ENCODE measurements at regions not wholly inside any gene's neighbourhood (a gene's known extent, or its start where the extent isn't known, plus 50 kb on each side); places are given as distances from the start of the nearest gene placed in this dataset.

GRCh38 chr21:15224346-15225086, 159.7 kb upstream of the NRIP1 start:
- no peak for TF ChIP-seq REST (IDR thresholded peaks at IDR 0.05; ENCODE audit: insufficient read depth in 1 of 2, low read depth in 2 of 2, low read length in 1 of 2)
- TF ChIP-seq CTCF (IDR thresholded peaks at IDR 0.05) = no peak
- TF ChIP-seq SIN3A (IDR thresholded peaks at IDR 0.05; ENCODE audit: borderline replicate concordance, insufficient read depth, low read depth, low read length) = no peak
- no peak for TF ChIP-seq POLR2AphosphoS5 (IDR thresholded peaks at IDR 0.05; ENCODE audit: low read depth, low read length)

All from Panc1 (cell line).